Hematopoietic multipotent progenitor cell treated with erythropoietin and hydrocortisone succinate and interleukin-3 and kit ligand, for 4 days (in vitro differentiated cells): ENCODE measurements at regions not wholly inside any gene's neighbourhood (a gene's known extent, or its start where the extent isn't known, plus 50 kb on each side); places are given as distances from the start of the nearest gene placed in this dataset.
A peak's percentile ranks its signal among the peaks of the same experiment; 100 is the strongest.

ENCODE experiments used
- DNase-seq: peaks from one replicate; pipeline ENCODE4 v3.0.0-alpha.2; 2015

- no peak for DNase-seq
Measured at GRCh38 chr6:22401932-22402331, 105.1 kb upstream of the PRL start.

- no peak for DNase-seq
Measured at GRCh38 chr6:22409486-22409885, 112.7 kb upstream of the PRL start.

- peak; percentile 2 for DNase-seq
Measured at GRCh38 chr6:22411376-22412105, 114.7 kb upstream of the PRL start.

DNA sequence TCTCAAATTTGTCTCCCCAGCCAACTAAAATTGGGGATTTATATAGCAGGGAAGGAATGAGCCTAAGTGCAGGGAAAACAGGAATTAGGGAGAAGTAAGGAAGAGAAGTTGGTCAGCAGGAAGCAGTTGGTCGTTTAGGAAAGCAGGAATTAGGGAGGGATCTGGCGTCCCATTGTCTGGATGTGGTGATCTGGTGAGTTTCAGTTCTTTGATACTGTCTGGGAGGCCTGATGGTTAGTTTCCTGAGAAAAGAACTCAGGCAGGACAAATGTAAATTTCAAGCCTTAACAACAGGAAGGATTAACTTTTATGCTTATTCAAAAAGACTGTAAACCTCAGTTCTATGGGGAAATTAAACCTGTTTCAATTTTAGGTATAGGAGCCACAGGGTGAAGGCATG is 116.2 kb upstream of the PRL start:
- no peak for DNase-seq

DNA sequence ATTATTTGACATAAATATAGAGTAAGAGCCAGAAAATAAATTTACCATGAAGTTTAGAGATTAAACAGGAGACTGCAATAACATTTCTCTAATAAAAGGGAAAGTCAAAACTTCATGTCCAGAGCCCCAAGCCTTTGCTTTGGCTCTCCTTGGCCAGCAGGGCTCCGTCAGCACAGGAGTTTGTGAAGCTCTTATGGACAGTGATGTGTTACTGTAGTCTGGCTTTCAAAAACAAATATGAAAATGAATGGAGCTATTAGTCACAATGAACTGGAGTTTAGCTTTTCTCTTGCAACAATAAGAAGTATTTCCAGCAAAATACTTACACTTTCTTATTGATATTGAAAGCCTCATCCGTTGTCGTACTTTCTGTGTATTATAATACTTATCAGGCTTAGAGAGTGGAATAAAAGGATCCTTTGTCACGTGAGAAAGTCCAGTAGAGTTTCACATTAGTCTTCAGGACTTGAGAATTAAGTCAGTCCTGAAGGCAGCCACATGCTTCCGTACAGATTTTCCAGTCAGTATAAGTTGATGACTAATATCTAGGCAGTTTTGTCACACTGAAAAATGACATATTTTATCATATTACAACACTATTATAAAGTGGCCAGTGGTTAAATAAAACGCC is 117.0 kb upstream of the PRL start:
- DNase-seq: no peak

DNA sequence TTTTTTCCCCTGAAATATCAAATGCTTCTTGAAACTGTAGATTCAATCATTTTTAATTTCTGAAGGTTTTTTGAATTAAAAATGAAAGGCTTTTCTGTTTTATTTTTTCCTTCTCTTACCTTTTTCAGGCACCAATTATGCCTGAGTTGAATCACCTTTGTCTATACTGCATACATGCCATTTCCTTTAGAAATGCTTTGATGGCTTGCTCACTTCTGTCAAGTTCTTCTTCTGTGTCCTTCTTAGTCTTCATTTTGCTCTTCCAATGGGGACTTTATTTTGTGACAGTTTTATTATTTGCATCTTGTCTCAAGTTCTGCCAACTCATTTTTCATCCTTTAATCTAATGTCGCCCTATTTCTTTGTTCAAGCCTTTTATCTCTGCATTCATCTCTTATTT is 121.9 kb upstream of the PRL start:
- no peak for DNase-seq

DNA sequence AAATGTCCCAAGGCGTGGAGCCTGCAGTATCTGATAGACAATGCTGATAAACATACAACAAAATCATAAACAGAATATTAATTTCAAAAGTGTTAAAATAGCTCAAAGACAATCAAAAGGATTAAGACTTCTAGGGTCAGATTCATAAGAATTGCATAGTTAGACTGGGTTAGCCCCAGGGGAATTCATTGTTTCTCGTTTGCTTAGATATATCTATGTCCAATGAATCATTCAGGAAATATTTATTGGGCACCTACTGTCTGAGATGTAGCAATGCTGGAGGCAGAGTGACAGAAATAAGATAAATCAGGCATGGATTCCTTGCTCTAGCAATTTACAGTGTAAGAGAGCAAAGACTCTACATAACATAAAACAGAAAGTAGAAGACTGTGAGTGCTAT is 124.4 kb upstream of the PRL start:
- no peak for DNase-seq

DNA sequence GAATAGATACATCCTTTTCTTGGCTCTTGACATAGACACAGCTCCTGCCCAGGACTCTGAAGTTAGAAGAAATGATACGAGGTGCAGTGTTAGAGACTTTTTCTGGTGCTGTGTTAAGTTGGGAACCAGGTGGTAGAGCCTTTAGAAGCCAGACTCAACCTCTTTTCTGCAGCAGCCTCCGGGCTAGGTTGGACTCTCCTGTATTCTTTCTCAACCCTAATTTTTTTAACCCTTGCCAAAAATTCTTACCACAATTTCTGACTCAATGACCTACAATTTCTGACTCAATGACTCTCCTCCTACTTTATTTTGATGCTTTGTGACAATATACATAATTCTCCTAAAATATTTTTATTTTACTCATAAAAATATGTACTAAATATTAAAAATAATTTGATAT is 127.4 kb upstream of the PRL start:
- no peak for DNase-seq

DNA sequence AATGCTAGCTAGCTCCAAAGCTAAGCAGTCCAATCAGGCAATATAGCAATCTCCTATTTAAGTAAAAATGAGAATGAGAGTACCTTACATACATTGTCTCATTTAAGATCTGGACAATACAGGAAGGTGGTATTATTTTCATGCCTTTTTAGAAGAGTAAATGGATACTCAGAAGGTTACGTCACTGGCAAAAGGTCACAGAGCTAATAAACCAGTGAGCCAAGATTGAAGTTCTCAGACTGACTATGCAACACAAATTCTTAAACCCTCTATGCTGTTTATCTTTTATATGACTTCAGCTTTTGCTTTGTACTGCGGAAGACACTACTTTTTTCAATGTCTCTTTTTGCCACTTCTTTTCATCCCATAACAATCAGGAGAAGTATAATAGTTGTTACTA is 135.2 kb upstream of the PRL start:
- no peak for DNase-seq

DNA sequence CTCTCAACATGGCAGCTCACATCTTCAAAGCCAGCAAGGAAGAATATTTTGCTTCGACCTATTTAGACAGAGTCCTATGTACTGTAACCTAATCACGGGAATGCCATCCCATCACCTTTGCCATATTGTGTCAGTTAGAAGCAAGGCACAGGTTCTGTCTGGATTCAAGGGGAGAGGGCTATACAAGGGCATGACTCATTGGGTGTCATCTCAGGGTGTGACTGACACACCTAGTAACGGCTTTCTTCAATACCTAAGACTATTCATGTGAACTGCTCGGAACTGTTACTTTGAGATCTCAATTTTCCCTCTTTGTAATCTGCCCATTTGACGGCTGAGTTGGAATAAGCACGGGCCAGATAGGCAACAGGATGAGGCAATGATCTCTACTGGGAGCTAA is 135.6 kb upstream of the HDGFL1 start:
- DNase-seq: no peak

DNA sequence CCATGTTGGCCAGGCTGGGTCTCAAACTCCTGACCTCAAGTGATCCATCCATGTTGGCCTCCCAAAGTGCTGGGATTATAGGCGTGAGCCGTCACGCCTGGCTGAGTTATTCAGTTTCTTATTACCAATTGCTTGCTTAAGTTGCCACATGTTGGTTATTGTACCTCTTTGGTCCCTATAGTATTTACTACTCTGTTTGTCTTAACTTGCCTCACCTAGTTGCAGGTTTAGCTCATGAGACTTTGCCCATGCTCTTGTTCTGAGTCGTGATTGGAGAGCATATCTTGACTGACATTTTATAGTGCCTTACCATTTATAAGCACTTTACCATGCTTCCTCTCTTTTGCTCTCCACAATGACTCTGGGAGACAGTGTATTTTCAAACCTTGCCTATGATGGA is 134.2 kb upstream of the HDGFL1 start:
- DNase-seq: no peak

DNA sequence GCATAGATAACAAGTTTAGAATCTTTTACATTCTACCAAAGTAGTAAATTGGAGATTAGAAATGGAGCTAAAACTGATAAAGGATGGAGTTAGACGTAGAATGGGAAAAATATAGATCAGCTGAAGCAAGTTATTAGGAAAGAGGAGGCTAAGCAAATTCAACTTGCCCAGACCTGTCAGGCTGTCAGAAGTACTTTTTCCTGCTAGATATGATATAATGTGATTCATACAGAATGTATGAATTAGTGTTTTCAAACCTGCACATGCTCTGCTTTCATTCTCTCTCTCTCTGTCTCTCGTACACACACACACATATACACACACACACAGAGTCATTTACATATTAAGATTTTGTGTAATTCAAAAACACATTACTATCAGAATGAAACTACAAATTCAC is 133.2 kb upstream of the HDGFL1 start:
- DNase-seq: no peak

- DNase-seq: no peak
Measured at GRCh38 chr6:22437665-22438064, 131.7 kb upstream of the HDGFL1 start.

DNA sequence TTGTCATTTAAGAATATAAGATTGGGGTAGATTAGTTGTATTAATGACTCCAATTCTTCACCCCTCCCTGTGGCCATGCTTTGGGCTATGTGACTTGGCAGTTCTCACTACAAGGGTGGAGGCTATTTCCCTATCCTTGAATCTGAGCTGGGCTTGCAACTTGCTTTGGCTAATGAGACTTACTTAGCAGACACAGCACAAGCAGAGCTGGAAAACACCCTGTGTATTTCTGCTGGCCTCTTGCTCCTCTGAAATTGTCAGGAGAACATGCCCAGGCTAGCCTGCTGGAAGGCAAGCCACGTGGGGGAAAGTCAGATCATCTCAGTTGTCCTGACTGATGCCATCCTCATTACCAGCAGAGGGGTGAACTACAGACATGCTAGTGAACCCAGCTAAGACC is 126.5 kb upstream of the HDGFL1 start:
- no peak for DNase-seq

- DNase-seq: no peak
Measured at GRCh38 chr6:22444330-22444729, 125.0 kb upstream of the HDGFL1 start.

GRCh38 chr6:22445946-22446345 is 123.4 kb upstream of the HDGFL1 start:
- no peak for DNase-seq

GRCh38 chr6:22447249-22448196 is 121.8 kb upstream of the HDGFL1 start:
- no peak for DNase-seq

- no peak for DNase-seq
Measured at GRCh38 chr6:22448291-22448711, 121.1 kb upstream of the HDGFL1 start.

DNA sequence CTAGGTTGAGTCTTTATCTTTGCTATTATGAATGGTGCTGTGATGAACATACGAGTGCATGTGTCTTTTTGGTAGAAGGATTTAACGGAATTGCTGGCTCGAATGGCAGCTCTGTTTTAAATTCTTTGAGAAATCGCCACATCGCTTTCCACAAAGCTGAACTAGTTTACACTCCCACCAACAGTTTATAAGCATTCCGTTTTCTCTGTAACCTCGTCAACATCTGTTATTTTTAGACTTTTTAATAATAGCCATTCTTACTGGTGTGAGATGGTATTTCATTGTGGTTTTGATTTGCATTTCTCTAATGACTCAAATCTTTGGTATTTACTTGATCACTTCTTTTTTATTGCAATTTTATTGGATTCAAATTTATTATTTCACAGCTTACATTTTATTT is 117.4 kb upstream of the HDGFL1 start:
- no peak for DNase-seq

GRCh38 chr6:22455378-22455777 is 114.0 kb upstream of the HDGFL1 start:
- no peak for DNase-seq

DNA sequence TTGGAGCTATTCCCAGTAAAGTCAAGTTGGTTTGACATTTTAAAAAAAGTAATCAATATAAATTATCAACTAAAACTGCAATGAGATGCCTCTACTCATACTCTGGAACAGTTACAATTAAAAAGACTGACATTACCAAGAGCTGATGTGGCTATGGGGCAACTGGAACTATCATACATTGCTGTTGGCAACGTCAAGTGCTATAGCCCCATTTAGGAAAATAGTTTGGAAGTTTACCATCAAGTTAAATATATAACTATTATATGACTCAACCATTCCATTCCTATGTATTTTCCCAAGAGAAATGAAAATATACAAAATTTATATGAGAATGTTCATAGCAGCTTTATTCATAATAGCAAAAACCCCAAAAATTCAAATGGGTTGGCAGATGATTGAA is 111.4 kb upstream of the HDGFL1 start:
- no peak for DNase-seq

GRCh38 chr6:22466665-22467245 is 102.6 kb upstream of the HDGFL1 start:
- no peak for DNase-seq

- DNase-seq: no peak
Measured at GRCh38 chr6:22467645-22468044, 101.7 kb upstream of the HDGFL1 start.
